Retinal pigment epithelial cell (primary cell): ENCODE measurements at regions not wholly inside any gene's neighbourhood (a gene's known extent, or its start where the extent isn't known, plus 50 kb on each side); places are given as distances from the start of the nearest gene placed in this dataset.

ENCODE experiments used
- DNase-seq: peaks from one replicate; pipeline ENCODE4 v3.0.0-alpha.2; 2010; ENCODE audit warnings: low read depth
- H3K4me3 ChIP-seq: 2 replicates; pipeline ENCODE4 v1.5.1; 2011; ENCODE audit warnings: mild to moderate bottlenecking, low read length, control low read depth, moderate library complexity
- TF ChIP-seq, protein P1 (sequence below): conservative IDR thresholded peaks from 2 replicates; pipeline ENCODE4 v1.5.1; 2011; ENCODE audit warnings: low read depth, low read length, control low read depth, inconsistent platforms

DNA sequence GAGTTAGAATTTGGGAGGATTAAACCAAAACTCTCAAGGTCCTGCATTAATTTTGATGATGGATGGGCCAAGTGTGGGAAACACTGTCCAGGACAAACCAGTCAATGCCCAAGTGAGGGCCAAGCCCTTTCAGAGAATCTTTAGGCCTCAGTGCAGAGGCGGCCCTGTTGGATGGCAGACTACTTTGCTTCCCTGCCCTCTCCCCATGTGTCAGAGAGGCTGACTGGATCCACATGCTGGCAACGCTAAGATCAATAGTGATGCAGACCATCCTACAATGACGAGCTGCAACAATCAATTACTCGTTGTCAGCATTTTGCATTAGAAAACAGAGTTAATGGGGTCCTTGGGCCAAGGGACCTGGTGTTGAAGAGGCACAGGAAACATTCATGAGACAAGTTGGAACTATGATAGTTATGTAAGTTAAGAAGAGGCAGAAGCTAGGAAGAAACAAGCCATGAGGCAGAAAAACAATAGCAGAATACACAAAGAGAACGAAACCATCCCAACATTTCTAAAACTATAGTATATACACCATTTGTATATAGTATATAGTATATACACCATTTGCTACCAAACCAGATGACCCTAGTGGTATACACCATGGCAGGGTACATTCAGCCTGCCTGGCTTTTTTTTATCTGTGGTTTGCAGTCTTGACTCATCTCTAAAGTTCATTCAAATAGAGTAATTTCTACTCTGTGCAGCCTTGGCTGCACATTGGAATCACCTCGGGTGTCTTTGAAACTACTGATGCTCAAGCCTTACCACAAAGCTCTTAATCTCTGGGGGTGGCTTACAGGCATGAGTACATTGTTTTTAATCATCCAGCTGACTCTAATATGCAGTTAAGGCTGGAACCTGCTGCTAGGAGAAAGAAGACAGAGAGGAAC, 147.7 kb upstream of the GYPA start:
- H3K4me3 ChIP-seq: no peak overlapping the region
- TF ChIP-seq, protein P1, sequence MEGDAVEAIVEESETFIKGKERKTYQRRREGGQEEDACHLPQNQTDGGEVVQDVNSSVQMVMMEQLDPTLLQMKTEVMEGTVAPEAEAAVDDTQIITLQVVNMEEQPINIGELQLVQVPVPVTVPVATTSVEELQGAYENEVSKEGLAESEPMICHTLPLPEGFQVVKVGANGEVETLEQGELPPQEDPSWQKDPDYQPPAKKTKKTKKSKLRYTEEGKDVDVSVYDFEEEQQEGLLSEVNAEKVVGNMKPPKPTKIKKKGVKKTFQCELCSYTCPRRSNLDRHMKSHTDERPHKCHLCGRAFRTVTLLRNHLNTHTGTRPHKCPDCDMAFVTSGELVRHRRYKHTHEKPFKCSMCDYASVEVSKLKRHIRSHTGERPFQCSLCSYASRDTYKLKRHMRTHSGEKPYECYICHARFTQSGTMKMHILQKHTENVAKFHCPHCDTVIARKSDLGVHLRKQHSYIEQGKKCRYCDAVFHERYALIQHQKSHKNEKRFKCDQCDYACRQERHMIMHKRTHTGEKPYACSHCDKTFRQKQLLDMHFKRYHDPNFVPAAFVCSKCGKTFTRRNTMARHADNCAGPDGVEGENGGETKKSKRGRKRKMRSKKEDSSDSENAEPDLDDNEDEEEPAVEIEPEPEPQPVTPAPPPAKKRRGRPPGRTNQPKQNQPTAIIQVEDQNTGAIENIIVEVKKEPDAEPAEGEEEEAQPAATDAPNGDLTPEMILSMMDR: no peak
- peak; percentile 23 for DNase-seq

DNA sequence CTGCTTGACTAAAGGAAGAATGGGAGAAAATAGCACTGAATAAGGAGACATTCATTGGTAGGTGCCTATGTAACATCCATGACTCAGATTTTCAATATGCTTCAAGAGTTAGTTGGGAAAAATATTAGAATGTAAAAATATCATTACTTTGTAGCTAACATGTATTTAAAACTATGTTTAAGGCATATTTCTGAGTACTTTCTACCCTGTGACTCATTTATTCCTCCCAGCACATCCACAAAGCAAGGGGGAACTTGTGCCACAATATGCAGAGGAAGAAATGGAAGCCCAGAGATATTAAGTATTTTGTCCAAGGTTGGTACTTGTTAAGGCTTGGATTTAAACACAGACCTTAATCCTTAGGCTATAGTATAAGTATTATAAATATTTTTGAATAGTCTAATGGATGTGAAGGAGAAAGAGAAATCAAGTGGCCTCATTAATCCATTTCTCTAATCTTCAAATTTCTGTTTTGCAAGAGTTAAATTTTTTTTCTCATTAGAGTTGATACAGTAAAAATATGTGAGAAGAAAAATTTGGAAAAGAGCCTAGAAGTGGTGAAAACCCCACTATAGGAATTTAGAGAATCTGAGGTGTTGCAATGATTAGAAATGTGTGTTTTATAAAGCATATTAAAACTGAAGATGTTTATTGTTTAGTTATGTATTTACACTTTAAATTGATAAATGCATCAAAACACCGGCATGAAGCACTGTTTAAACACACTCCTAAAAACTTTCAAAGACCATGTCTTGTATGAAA, 149.3 kb upstream of the GYPA start:
- peak; percentile 59 for DNase-seq
- no peak overlapping the region for H3K4me3 ChIP-seq
- TF ChIP-seq, protein P1: no peak

DNA sequence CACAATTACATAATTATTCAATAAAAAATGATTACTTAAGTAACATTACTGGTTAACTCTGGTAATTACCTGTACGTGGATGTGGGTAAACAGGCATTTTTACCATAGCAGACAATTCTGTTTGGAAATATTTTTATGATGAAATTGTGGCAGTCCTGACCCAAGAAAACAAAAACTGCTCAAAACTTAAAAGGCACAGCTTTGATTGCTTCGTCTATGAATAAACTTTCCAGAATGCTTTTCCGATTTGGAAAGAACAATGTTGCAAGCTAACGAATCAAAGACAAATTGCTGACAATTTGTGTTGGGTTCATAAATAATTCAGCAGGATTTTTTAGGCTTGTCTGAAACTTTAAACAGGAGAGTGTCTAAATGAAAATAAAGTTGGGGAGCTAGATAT, 150.6 kb upstream of the GYPA start:
- TF ChIP-seq, protein P1: no peak
- H3K4me3 ChIP-seq: no peak overlapping the region
- no peak for DNase-seq

DNA sequence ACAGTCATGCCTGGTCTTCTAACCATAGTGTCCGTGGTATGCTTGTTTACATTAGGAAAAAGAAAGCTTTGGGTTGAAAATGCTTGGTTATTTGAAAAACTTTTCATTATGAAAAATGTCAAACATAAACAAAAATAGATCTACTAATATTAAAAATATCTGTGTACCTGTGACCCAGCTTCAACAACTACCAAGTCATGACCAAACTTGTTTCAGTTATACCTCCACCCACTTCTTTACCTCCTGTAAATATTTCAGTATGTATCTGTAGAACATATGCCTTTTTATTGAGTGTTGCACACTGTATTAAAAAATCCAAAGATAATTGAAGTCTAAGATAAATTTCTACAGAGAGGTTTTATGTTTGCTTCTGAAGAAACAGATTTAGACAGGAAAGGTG, 153.7 kb upstream of the GYPA start:
- no peak overlapping the region for H3K4me3 ChIP-seq
- no peak for DNase-seq
- TF ChIP-seq, protein P1: no peak

DNA sequence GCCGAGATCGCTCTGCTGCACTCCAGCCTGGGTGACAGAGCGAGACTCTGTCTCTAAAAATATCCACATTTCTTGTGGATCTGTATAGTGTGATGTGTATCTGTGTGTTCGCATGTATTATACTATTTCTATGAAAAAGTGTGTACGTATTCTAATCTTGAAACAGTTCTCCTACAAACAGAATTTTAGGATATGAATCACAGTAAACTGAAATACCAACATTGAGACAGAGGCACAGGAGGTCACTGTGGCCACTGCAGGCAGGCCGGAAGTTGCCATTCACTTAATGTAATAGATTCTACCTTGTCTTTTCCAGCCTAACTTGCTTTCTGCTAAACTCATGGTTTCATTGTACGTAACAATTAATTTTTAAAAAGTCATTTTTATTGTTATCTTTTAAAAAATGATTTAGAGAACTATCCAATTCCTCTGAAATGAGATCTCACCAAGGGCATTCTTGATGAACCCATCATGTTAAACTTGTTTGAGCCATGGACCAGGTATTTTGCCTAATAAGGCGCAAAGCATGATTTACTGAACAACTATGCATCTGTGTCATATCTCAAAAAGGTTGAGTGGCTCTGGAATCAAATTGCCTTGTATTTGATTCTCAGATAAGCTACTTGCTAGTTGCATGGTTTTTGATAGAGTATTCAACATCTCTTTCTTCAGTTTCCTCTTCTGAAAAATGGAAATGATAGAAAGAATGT, 154.9 kb upstream of the GYPA start:
- TF ChIP-seq, protein P1: no peak
- no peak overlapping the region for H3K4me3 ChIP-seq
- DNase-seq: no peak

DNA sequence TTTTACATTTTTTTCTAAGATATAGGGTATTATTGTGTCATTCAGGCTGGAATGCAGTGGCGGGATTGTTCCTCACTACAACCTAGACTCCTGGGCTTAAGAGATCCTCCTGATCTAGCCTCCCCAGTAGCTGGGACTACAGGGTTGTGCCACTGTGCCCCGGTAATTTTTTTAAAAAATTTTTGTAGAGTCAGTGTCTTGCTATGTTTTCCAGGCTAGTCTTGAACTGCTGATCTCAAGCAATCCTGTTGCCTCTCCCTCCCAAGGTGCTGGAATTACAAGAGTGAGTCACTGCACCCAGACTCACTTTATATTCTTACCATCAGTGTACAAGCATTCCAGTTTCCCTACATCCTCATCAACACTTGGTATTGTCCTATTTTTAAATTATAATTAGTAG, 156.4 kb upstream of the GYPA start:
- H3K4me3 ChIP-seq: no peak overlapping the region
- no peak for DNase-seq
- TF ChIP-seq, protein P1: no peak
